ENCODE measurements at regions not wholly inside any gene's neighbourhood (a gene's known extent, or its start where the extent isn't known, plus 50 kb on each side); places are given as distances from the start of the nearest gene placed in this dataset.
"Not testable (repeated sequence)": the region's sequence is repeated elsewhere in the genome, so short reads cannot be mapped to it uniquely, and the experiment has no call there.

DNA sequence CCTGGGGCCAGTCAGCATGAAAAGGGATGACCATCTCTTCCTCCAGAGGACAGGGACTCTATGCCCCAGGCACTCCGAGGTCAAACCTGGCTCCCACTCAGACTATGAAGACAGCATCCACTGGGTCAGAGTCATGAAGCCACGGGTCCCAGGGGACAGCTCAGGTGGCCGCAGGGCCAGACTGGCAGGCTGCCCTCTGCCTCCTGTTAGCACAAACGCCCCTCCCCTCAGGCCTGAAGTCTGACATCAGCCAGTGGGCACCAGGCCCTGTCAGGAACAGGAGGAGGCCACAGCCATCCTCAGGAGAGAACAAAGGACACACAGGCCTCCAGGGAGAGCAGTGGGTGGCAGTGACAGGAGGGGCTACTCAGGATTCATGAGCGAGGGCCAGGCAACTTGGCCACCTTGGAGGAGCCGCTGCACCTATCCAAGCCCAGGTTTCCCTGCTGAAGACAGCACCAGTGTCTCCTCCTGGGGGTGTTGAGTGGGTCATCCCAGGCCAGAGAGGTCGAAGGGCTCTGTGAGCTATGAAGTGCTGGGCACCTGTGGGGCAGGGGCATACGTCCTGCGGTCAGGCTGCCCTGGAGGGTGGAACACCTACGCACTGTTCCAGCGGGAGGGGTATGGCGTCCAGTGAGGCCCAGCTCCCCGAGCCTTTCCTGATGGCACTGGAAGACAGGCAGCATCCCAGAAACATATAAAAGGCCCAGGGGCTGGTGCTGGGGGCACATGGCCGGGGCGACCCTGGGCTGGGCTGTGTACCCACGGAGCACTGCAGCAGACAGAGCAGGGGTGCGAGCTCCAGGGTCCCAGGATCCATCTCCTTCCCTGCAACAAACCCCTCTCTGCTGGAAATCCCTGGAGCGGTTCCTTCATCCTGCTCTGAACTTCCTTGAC lies 171.0 kb upstream of the FOXD4L5 start:
- H3K27me3 ChIP-seq (ENCODE audit: insufficient read depth); H3F3A ChIP-seq (replicated peaks; ENCODE audit: insufficient read depth); H4K20me1 ChIP-seq (ENCODE audit: insufficient read depth); H3K36me3 ChIP-seq (replicated peaks in 1 of 2; ENCODE audit: control insufficient read depth in 1 of 2, insufficient read depth in 2 of 2, low read length in 1 of 2); H3K27ac ChIP-seq (ENCODE audit: low read depth in 2 of 2, low read length in 1 of 2); H3K4me1 ChIP-seq (ENCODE audit: control insufficient read depth in 1 of 2, insufficient read depth in 2 of 2, low read depth in 1 of 2, low read length in 1 of 2); H3K9me2 ChIP-seq; H3K4me3 ChIP-seq (ENCODE audit: low read depth in 2 of 2, low read length in 1 of 2); H3K9me3 ChIP-seq; CTCF ChIA-PET; H3K79me2 ChIP-seq (ENCODE audit: insufficient read depth); POLR2A ChIA-PET; H3K9ac ChIP-seq; H2AFZ ChIP-seq (ENCODE audit: low read depth); DNase-seq; H3K4me2 ChIP-seq: not testable (repeated sequence)
- WGBS (ENCODE audit: low lambda C conversion rate) = 3% methylated on average over 6 of the region's 18 CpGs

DNA sequence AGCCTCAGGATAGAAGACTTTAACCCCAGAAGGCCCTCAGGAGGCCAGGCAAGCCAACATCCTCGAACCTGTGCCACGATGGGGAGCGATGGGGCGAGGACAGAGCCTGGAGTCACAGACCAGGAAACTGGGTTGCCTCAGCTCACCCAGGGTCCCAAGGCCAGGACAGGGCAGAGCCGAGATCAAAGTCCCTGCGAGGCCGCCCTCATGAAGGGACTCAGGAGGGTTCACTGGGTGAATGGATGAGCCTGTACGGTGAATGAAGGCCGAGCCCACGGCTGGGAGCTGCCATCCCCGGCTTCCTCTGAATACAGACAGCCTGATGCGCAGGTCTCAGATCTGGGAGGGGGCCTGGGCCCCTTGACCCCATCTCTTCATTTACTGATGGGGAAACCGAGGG lies 170.1 kb upstream of the FOXD4L5 start:
- H3K4me1 ChIP-seq (ENCODE audit: control insufficient read depth in 1 of 2, insufficient read depth in 2 of 2, low read depth in 1 of 2, low read length in 1 of 2); H3K9ac ChIP-seq; POLR2A ChIA-PET; H3K4me3 ChIP-seq (ENCODE audit: low read depth in 2 of 2, low read length in 1 of 2); H3K4me2 ChIP-seq; DNase-seq; H2AFZ ChIP-seq (ENCODE audit: low read depth); H3K36me3 ChIP-seq (replicated peaks in 1 of 2; ENCODE audit: control insufficient read depth in 1 of 2, insufficient read depth in 2 of 2, low read length in 1 of 2); H3K9me3 ChIP-seq; H3K27ac ChIP-seq (ENCODE audit: low read depth in 2 of 2, low read length in 1 of 2); H3K27me3 ChIP-seq (ENCODE audit: insufficient read depth); H3K9me2 ChIP-seq; H4K20me1 ChIP-seq (ENCODE audit: insufficient read depth); H3K79me2 ChIP-seq (ENCODE audit: insufficient read depth); CTCF ChIA-PET; H3F3A ChIP-seq (replicated peaks; ENCODE audit: insufficient read depth): not testable (repeated sequence)
- WGBS (ENCODE audit: low lambda C conversion rate) = 0% methylated on average over 4 of the region's 13 CpGs

DNA sequence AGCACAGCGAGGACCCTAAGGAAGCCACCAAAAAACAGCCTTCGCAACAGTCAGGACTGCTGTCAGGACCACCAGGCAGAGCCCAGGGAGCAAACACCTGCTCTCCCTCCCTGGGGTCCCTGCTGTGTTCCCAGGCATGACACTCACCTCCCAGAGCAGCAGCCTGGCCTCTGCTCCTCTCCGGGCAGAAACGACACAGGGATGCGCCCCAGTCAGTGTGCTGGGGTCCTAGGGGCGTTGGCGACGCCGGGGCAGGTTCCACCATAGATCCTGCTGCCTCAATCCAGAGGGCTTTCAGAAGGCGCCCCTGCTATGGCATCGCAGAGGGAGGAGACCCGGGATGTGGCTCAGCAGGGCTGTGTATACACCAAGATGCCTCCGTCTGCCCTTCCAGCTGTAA lies 169.7 kb upstream of the FOXD4L5 start:
- H3K9ac ChIP-seq; H3K79me2 ChIP-seq (ENCODE audit: insufficient read depth); H3K27me3 ChIP-seq (ENCODE audit: insufficient read depth); H2AFZ ChIP-seq (ENCODE audit: low read depth); H3K4me3 ChIP-seq (ENCODE audit: low read depth in 2 of 2, low read length in 1 of 2); H3K9me3 ChIP-seq; H3K36me3 ChIP-seq (replicated peaks in 1 of 2; ENCODE audit: control insufficient read depth in 1 of 2, insufficient read depth in 2 of 2, low read length in 1 of 2); H3K4me2 ChIP-seq; H3K9me2 ChIP-seq; CTCF ChIA-PET; H3K4me1 ChIP-seq (ENCODE audit: control insufficient read depth in 1 of 2, insufficient read depth in 2 of 2, low read depth in 1 of 2, low read length in 1 of 2); H3K27ac ChIP-seq (ENCODE audit: low read depth in 2 of 2, low read length in 1 of 2); H3F3A ChIP-seq (replicated peaks; ENCODE audit: insufficient read depth); DNase-seq; H4K20me1 ChIP-seq (ENCODE audit: insufficient read depth); POLR2A ChIA-PET: not testable (repeated sequence)
- 0% methylated on average over 2 of the region's 13 CpGs for WGBS (ENCODE audit: low lambda C conversion rate)

DNA sequence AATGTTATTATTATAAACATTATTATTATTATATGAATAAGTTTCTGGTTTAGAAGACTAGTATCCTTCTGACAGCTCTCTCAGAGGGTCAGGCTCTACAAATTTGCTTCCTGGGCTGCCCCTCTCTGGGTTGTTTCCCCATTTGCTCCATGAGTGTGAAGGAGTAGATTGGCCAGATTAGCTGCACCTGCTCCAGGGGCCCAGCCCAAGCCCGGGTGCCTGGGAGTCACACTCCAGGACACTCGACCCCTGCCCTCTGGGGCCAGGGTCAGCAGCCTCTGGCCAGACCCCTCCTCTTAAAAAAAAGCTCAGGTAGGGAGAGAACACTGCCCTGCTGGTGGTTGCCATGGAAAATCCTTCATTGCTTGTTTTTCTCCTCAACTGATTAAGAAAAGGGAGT lies 169.0 kb upstream of the FOXD4L5 start:
- H3K4me1 ChIP-seq (ENCODE audit: control insufficient read depth in 1 of 2, insufficient read depth in 2 of 2, low read depth in 1 of 2, low read length in 1 of 2); POLR2A ChIA-PET; H3K9me2 ChIP-seq; H3K27me3 ChIP-seq (ENCODE audit: insufficient read depth); H3K27ac ChIP-seq (ENCODE audit: low read depth in 2 of 2, low read length in 1 of 2); H3K9ac ChIP-seq; H3K4me2 ChIP-seq; H2AFZ ChIP-seq (ENCODE audit: low read depth); H3K4me3 ChIP-seq (ENCODE audit: low read depth in 2 of 2, low read length in 1 of 2); H4K20me1 ChIP-seq (ENCODE audit: insufficient read depth); CTCF ChIA-PET; H3K79me2 ChIP-seq (ENCODE audit: insufficient read depth); DNase-seq; H3K9me3 ChIP-seq; H3F3A ChIP-seq (replicated peaks; ENCODE audit: insufficient read depth); H3K36me3 ChIP-seq (replicated peaks in 1 of 2; ENCODE audit: control insufficient read depth in 1 of 2, insufficient read depth in 2 of 2, low read length in 1 of 2): not testable (repeated sequence)
- 0% methylated on average over 2 of the region's 2 CpGs for WGBS (ENCODE audit: low lambda C conversion rate)

DNA sequence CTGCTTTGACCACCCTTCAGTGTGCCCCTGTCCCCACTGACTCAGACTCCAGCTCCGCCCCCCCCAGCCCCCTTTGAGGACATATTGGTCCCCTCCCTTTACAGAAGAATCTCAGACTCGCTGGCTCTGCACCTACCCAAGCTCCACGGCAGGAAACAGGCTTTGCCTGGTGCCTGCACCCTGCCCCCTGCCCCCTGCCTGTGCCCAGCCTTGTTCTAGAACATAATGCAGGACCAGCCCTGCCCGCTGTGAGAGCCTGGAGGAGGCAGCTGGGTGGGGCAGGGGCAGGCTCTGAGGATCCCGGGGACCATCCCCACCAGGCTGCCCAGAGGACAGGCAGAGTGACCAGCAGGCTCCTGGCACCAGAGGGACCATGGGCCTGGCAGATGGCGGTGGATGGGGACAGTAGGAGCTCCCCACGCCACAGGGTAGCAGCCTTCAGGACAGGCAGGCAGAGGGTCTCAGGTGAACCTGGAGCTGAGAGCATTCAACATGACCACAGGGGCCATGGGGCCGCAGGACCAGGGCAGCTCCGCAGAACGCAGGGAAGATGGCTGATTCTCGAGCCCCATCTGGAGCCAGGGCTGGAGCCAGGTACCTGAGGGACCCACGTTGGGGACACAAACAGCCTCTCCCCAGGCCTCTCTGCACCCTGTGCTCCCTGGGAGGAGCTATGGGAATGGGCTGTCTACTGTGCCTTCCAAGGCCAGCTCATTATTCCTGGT lies 165.0 kb upstream of the FOXD4L5 start:
- WGBS (ENCODE audit: low lambda C conversion rate) = 15% methylated on average over 10 of the region's 12 CpGs

More for the DNA sequence above, 165.0 kb upstream of the FOXD4L5 start:
- POLR2A ChIA-PET; H3K9ac ChIP-seq; H3K27me3 ChIP-seq (ENCODE audit: insufficient read depth); H3K79me2 ChIP-seq (ENCODE audit: insufficient read depth); H3F3A ChIP-seq (replicated peaks; ENCODE audit: insufficient read depth); DNase-seq; H3K4me1 ChIP-seq (ENCODE audit: control insufficient read depth in 1 of 2, insufficient read depth in 2 of 2, low read depth in 1 of 2, low read length in 1 of 2); H3K36me3 ChIP-seq (replicated peaks in 1 of 2; ENCODE audit: control insufficient read depth in 1 of 2, insufficient read depth in 2 of 2, low read length in 1 of 2); H2AFZ ChIP-seq (ENCODE audit: low read depth); H3K9me3 ChIP-seq; H3K9me2 ChIP-seq; CTCF ChIA-PET; H4K20me1 ChIP-seq (ENCODE audit: insufficient read depth); H3K4me3 ChIP-seq (ENCODE audit: low read depth in 2 of 2, low read length in 1 of 2); H3K4me2 ChIP-seq; H3K27ac ChIP-seq (ENCODE audit: low read depth in 2 of 2, low read length in 1 of 2): not testable (repeated sequence)

Data from SK-N-SH (cell line).